Heart left ventricle (tissue), 16 donors: ENCODE measurements at regions not wholly inside any gene's neighbourhood (a gene's known extent, or its start where the extent isn't known, plus 50 kb on each side); places are given as distances from the start of the nearest gene placed in this dataset.

ENCODE experiments used
- ATAC-seq, 4 donors: fragments of 200-7000 bp; cut with Tn5 transposase; one replicate each; pipeline ENCODE4 v1.9.1; 2020 to 2022; ENCODE audit warnings: moderate library complexity in 4 of 4, mild to moderate bottlenecking in 3 of 4, moderate number of reproducible peaks in 1 of 4
- DNase-seq, 5 donors: peaks; one replicate each; pipeline ENCODE4 v3.0.0-alpha.2; 2020
- H3K27ac ChIP-seq, 12 donors: fragments of 200-600 bp; sonication (generic) in 4 of 12; one replicate each; pipeline versions ENCODE4 v1.5.0 to v1.8.0; 2016 to 2022; ENCODE audit warnings: mild to moderate bottlenecking in 2 of 12
- H3K27me3 ChIP-seq, 9 donors: fragments of 200-600 bp; sonication (generic) in 2 of 9; one replicate each; pipeline versions ENCODE4 v1.5.1 to v1.8.0; 2016 to 2022; ENCODE audit warnings: mild to moderate bottlenecking in 3 of 9
- H3K36me3 ChIP-seq, 9 donors: fragments of 200-600 bp; sonication (generic) in 2 of 9; one replicate each; pipeline versions ENCODE4 v1.5.0 to v1.8.0; 2018 to 2022; ENCODE audit warnings: mild to moderate bottlenecking in 2 of 9
- H3K4me1 ChIP-seq, 12 donors: fragments of 200-600 bp; sonication (generic) in 4 of 12; one replicate each; pipeline versions ENCODE4 v1.5.0 to v1.8.0; 2016 to 2022; ENCODE audit warnings: mild to moderate bottlenecking in 3 of 12
- H3K4me3 ChIP-seq, 12 donors: fragments of 200-600 bp; sonication (generic) in 4 of 12; one replicate each; pipeline versions ENCODE4 v1.5.0 to v1.8.0; 2017 to 2022; ENCODE audit warnings: mild to moderate bottlenecking in 9 of 12, moderate library complexity in 4 of 12
- H3K9me3 ChIP-seq, 12 donors: fragments of 200-600 bp; sonication (generic) in 4 of 12; one replicate each; pipeline versions ENCODE4 v1.5.0 to v1.8.0; 2016 to 2022; ENCODE audit warnings: mild to moderate bottlenecking in 1 of 12
- CTCF ChIP-seq, 12 donors: fragments of 200-600 bp; sonication (generic) in 4 of 12; IDR thresholded peaks; one replicate each; pipeline versions ENCODE4 v1.5.0 to v1.8.0; 2018 to 2022; ENCODE audit warnings: antibody characterized with exemption in 12 of 12, mild to moderate bottlenecking in 5 of 12
- POLR2A ChIP-seq, 2 donors: fragments of 450-650 bp; IDR thresholded peaks; one replicate each; pipeline ENCODE4 v1.6.1; 2017; ENCODE audit warnings: antibody characterized with exemption in 2 of 2, mild to moderate bottlenecking in 2 of 2, moderate library complexity in 2 of 2
- WGBS, 4 donors: extraction: QIAGEN DNeasy Blood & Tissue Kit in 2 of 4; methylation state at CpG; one replicate each; pipeline versions ENCODE4 v1.1.5 to v1.1.7; 2013 to 2018; 5-methylcytosine and 5-hydroxymethylcytosine counted together
- intact Hi-C, 10 donors: fragments of 100-400 bp; cut with DNase I; formaldehyde crosslinking; loops; one replicate each; pipeline versions ENCODE4 v1.11.1 to v1.14.2; 2022
- donor health status: ischemic (EF 13 %, LVEDD 7.1; RV severe dilation, severe dysfunction).
- donor health status: healthy with polysubstance abuse.
- donor health status: DM: no; HTN: yes; CAD: no.
- donor health status: DM: no; HTN: no; CAD: no.
- donor health status: ischemic (EF 25% LVEDD 6.9; RV normal size, moderate dysfunction).
- donor health status: ischemic (EF 25% LVEDD 5.7; RV mildly dilated, moderate dysfunction).
- donor health status: healthy.
- donor health status: DM: yes; HTN: yes; CAD: no.
- donor health status: ischemic (EF 35%, LVEDD 5.7; RV mildly dilated, moderate dysfunction).
- donor health status: nonischemic (EF 11% LVEDD 7.7; RV severe dilation, severe dysfunction).
- donor health status: DM: yes; HTN: yes; CAD: no.
- donor health status: PGD.
- donor health status: ischemic (EF 29% LVEDD 5.4; RV normal size, mild dysfunction).
- donor health status: nonischemic (EF 23%, LVEDD 6.1; RV moderate dilation, normal function).

- Histone ChIP-seq H3K9me3 (no peaks in the 10 kb centered on the region), H3K27me3 (no peaks in the 10 kb centered on the region), H3K4me1 (peaks cover 0 to 3% (median 0%) of the 10 kb centered on the region in 12 donors), H3K4me3 (no peak overlapping the region), H3K27ac (no peak overlapping the region), H3K36me3 (no peaks in the 10 kb centered on the region)
- 89 to 93% (median 91%) methylated on average over 17 of the region's 17 CpGs for WGBS, 4 donors
- TF ChIP-seq CTCF (IDR thresholded peaks at IDR 0.05) (no peak), POLR2A (IDR thresholded peaks at IDR 0.05) (no peak)
- no peak for DNase-seq
- ATAC-seq, result no peak
- intact Hi-C loops, result no loop called here
Measured at GRCh38 chr2:5493256-5493655, 198.9 kb upstream of the SOX11 start.

- no peak for ATAC-seq
- no peak for DNase-seq
- intact Hi-C loops, result no loop called here
Measured at GRCh38 chr2:5494212-5494611, 198.0 kb upstream of the SOX11 start.

GRCh38 chr2:5495586-5495985 lies 196.6 kb upstream of the SOX11 start:
- peaks cover 0 to 3% (median 0%) of the 10 kb centered on the region in 12 donors for H3K4me1 ChIP-seq
- H3K36me3 ChIP-seq, result no peaks in the 10 kb centered on the region
- H3K27ac ChIP-seq, result no peak overlapping the region
- whole genome bisulfite sequencing, 4 donors, result 78 to 86% (median 83%) methylated on average over 8 of the region's 8 CpGs
- ATAC-seq (no peak), DNase-seq (no peak)
- no peak for TF ChIP-seq POLR2A (IDR thresholded peaks at IDR 0.05)
- no peak for TF ChIP-seq CTCF (IDR thresholded peaks at IDR 0.05)
- H3K4me3 ChIP-seq, result no peak overlapping the region
- intact Hi-C loops, result no loop called here
- H3K9me3 ChIP-seq, result no peaks in the 10 kb centered on the region
- no peaks in the 10 kb centered on the region for H3K27me3 ChIP-seq

More at GRCh38 chr2:5494212-5494611, 198.0 kb upstream of the SOX11 start:
- Histone ChIP-seq H3K27me3 (no peaks in the 10 kb centered on the region), H3K4me3 (no peak overlapping the region), H3K27ac (no peak overlapping the region), H3K4me1 (peaks cover 0 to 3% (median 0%) of the 10 kb centered on the region in 12 donors), H3K9me3 (no peaks in the 10 kb centered on the region), H3K36me3 (no peaks in the 10 kb centered on the region)
- TF ChIP-seq POLR2A (IDR thresholded peaks at IDR 0.05) (no peak), CTCF (IDR thresholded peaks at IDR 0.05) (no peak)
- WGBS, 4 donors, result 82 to 89% (median 88%) methylated on average over 8 of the region's 8 CpGs

GRCh38 chr2:5497874-5498273 lies 194.3 kb upstream of the SOX11 start:
- H3K27ac ChIP-seq, result no peak overlapping the region
- H3K4me1 ChIP-seq, result no peaks in the 10 kb centered on the region
- intact Hi-C loops, result no loop called here
- H3K36me3 ChIP-seq, result no peaks in the 10 kb centered on the region
- H3K4me3 ChIP-seq, result no peak overlapping the region
- no peaks in the 10 kb centered on the region for H3K27me3 ChIP-seq
- TF ChIP-seq CTCF (IDR thresholded peaks at IDR 0.05), result no peak
- no peak for TF ChIP-seq POLR2A (IDR thresholded peaks at IDR 0.05)
- ATAC-seq (no peak), DNase-seq (no peak)
- H3K9me3 ChIP-seq, result no peaks in the 10 kb centered on the region
- 83 to 94% (median 88%) methylated on average over 10 of the region's 10 CpGs for WGBS, 4 donors
